ENCODE measurements at regions not wholly inside any gene's neighbourhood (a gene's known extent, or its start where the extent isn't known, plus 50 kb on each side); places are given as distances from the start of the nearest gene placed in this dataset.

- intact Hi-C loops (cut with micrococcal nuclease; ENCODE audit: unreplicated experiment), result no loop called here
- CTCF ChIA-PET (ENCODE audit: unreplicated experiment), result no interaction called here
- H3K4me1 ChIP-seq (ENCODE audit: insufficient read depth, low read length, poor library complexity, severe bottlenecking), result no peaks in the 10 kb centered on the region
- BruUV-seq (replicated peaks), result no TSS peak
- no peaks in the 10 kb centered on the region for H3K9me2 ChIP-seq (ENCODE audit: insufficient read depth, low read length)
- no peaks in the 10 kb centered on the region for H3K79me2 ChIP-seq (ENCODE audit: insufficient read depth, low read depth, low read length)
- H3K36me3 ChIP-seq (ENCODE audit: insufficient read depth, low read length), result no peaks in the 10 kb centered on the region
- TF ChIP-seq CTCF (conservative IDR thresholded peaks at IDR 0.05; ENCODE audit: low read length) (no peak), EZH2phosphoT487 (IDR thresholded peaks at IDR 0.05; ENCODE audit: borderline replicate concordance, low read depth, low read length) (no peak)
- no peak for DNase-seq (ENCODE audit: low spot score)
- no peaks in the 10 kb centered on the region for H3K9me3 ChIP-seq (ENCODE audit: low read length)
- POLR2A ChIA-PET, result no interaction called here
- no peak overlapping the region for H2AFZ ChIP-seq (ENCODE audit: low read length)
- no peaks in the 10 kb centered on the region for H4K20me1 ChIP-seq (ENCODE audit: insufficient read depth, low read length)
- no peak overlapping the region for H3K27ac ChIP-seq (ENCODE audit: low read depth, low read length, poor library complexity, severe bottlenecking)
- no peak overlapping the region for H3K4me2 ChIP-seq (ENCODE audit: low read length)
- no peak overlapping the region for H3K4me3 ChIP-seq (ENCODE audit: low read depth, low read length, poor library complexity, severe bottlenecking)
These were observed 122.9 kb upstream of the RET start for GRCh38 chr10:42953684-42954674.

- POLR2A ChIA-PET, result no interaction called here
- CTCF ChIA-PET (ENCODE audit: unreplicated experiment), result no interaction called here
- Histone ChIP-seq H3K4me3 (ENCODE audit: low read depth, low read length, poor library complexity, severe bottlenecking) (no peak overlapping the region), H3K36me3 (ENCODE audit: insufficient read depth, low read length) (no peaks in the 10 kb centered on the region), H3K27ac (ENCODE audit: low read depth, low read length, poor library complexity, severe bottlenecking) (no peak overlapping the region), H2AFZ (ENCODE audit: low read length) (no peak overlapping the region), H3K79me2 (ENCODE audit: insufficient read depth, low read depth, low read length) (no peaks in the 10 kb centered on the region), H4K20me1 (ENCODE audit: insufficient read depth, low read length) (no peaks in the 10 kb centered on the region), H3K4me2 (ENCODE audit: low read length) (no peak overlapping the region), H3K9me2 (ENCODE audit: insufficient read depth, low read length) (no peaks in the 10 kb centered on the region), H3K4me1 (ENCODE audit: insufficient read depth, low read length, poor library complexity, severe bottlenecking) (no peaks in the 10 kb centered on the region), H3K9me3 (ENCODE audit: low read length) (no peaks in the 10 kb centered on the region)
- no peak for DNase-seq (ENCODE audit: low spot score)
- no TSS peak for BruUV-seq (replicated peaks)
- intact Hi-C loops (cut with micrococcal nuclease; ENCODE audit: unreplicated experiment), result no loop called here
- no peak for TF ChIP-seq CTCF (conservative IDR thresholded peaks at IDR 0.05; ENCODE audit: low read length)
- no peak for TF ChIP-seq EZH2phosphoT487 (IDR thresholded peaks at IDR 0.05; ENCODE audit: borderline replicate concordance, low read depth, low read length)
These were observed 121.9 kb upstream of the RET start for GRCh38 chr10:42954766-42955492.

All from OCI-LY7 (cell line).